ENCODE measurements at regions not wholly inside any gene's neighbourhood (a gene's known extent, or its start where the extent isn't known, plus 50 kb on each side); places are given as distances from the start of the nearest gene placed in this dataset.

- Histone ChIP-seq H3K27me3 (ENCODE audit: insufficient read depth, low read length) (no peaks in the 10 kb centered on the region), H3K9ac (ENCODE audit: low read length) (no peak overlapping the region), H3K4me1 (ENCODE audit: control insufficient read depth in 1 of 2, insufficient read depth in 2 of 2, low read length in 2 of 2) (no peaks in the 10 kb centered on the region), H3K27ac (ENCODE audit: low read depth, low read length) (no peak overlapping the region), H3K79me2 (ENCODE audit: control insufficient read depth, insufficient read depth, low read length, poor library complexity) (no peaks in the 10 kb centered on the region), H3K4me3 (ENCODE audit: low read depth, low read length) (no peak overlapping the region), H2AFZ (ENCODE audit: insufficient read depth, low read length, poor library complexity) (no peak overlapping the region), H3K18ac (ENCODE audit: low read length) (no peak overlapping the region), H3K36me3 (ENCODE audit: control insufficient read depth in 1 of 2, insufficient read depth in 2 of 2, low read length in 2 of 2) (no peaks in the 10 kb centered on the region), H4K8ac (ENCODE audit: low read depth, low read length) (no peak overlapping the region), H2BK120ac (ENCODE audit: insufficient read depth, low read length, poor library complexity) (no peak overlapping the region), H3K14ac (ENCODE audit: low read length) (no peak overlapping the region), H2BK5ac (ENCODE audit: low read depth, low read length, poor library complexity) (no peak overlapping the region), H2AK5ac (ENCODE audit: low read length) (no peak overlapping the region), H3K79me1 (ENCODE audit: low read length) (no peaks in the 10 kb centered on the region), H4K12ac (ENCODE audit: low read depth, low read length) (no peak overlapping the region), H3K9me3 (ENCODE audit: insufficient read depth, low read depth, low read length) (no peaks in the 10 kb centered on the region), H3K4ac (ENCODE audit: low read depth, low read length) (no peak overlapping the region), H3K23ac (ENCODE audit: low read length) (no peak overlapping the region), H2BK12ac (ENCODE audit: low read length) (no peak overlapping the region), H4K91ac (ENCODE audit: low read depth, low read length) (no peak overlapping the region), H3K4me2 (ENCODE audit: low read length) (no peak overlapping the region)
- no CpG with 5 or more reads among the region's 1 CpG for WGBS (ENCODE audit: extremely low coverage, insufficient coverage, insufficient read length)
- no peak for DNase-seq
These were observed 365.0 kb upstream of the EPHA6 start for GRCh38 chr3:96449346-96449745.

DNA sequence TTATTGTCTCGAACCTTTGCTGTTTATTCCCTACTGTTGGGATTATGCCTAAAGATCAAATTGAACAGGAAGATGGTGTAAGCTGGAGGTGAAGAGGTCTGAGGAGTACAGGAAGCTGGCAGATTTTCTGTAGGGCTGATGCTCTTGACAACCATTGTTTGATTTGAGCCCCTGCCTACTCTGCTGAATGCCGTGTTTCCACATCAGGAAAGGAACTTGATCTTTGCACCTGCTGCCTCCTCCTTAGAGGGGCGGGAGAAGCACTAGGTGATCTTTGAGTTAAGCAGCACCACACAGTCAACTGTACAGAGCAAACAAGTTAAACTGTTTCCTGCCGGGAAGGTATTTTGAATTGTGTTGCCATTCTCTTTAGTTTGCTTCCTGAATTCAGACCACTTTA is 364.6 kb upstream of the EPHA6 start:
- WGBS (ENCODE audit: extremely low coverage, insufficient coverage, insufficient read length): no CpG with 5 or more reads among the region's 4 CpGs
- no peak overlapping the region for H2AFZ ChIP-seq (ENCODE audit: insufficient read depth, low read length, poor library complexity)

DNA sequence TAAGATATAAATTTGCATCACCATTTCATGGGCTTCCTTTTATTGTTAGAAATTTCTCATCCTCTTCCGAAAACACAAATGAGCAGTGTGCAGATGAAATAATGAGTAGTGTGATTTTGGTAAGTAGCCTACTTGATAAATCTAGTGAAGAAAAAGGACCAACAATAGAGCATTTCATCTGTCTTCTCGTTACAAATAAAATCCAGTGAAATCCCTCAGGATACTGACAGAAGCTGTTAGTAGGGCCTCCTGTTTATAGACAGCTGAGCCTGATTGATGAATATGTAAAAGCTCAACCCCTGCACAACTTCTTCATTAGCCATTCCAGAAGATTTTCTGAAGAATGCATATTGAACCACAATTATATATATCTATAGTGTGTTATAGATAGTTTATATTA is 363.7 kb upstream of the EPHA6 start:
- no peak overlapping the region for H2AFZ ChIP-seq (ENCODE audit: insufficient read depth, low read length, poor library complexity)
- no peaks in the 10 kb centered on the region for H3K79me2 ChIP-seq (ENCODE audit: control insufficient read depth, insufficient read depth, low read length, poor library complexity)
- no peak overlapping the region for H2BK5ac ChIP-seq (ENCODE audit: low read depth, low read length, poor library complexity)
- H3K14ac ChIP-seq (ENCODE audit: low read length): no peak overlapping the region
- no peak overlapping the region for H2BK12ac ChIP-seq (ENCODE audit: low read length)
- H3K36me3 ChIP-seq (ENCODE audit: control insufficient read depth in 1 of 2, insufficient read depth in 2 of 2, low read length in 2 of 2): no peaks in the 10 kb centered on the region
- H3K9me3 ChIP-seq (ENCODE audit: insufficient read depth, low read depth, low read length): no peaks in the 10 kb centered on the region
- no CpG with 5 or more reads among the region's 2 CpGs for WGBS (ENCODE audit: extremely low coverage, insufficient coverage, insufficient read length)
- no peak overlapping the region for H3K4me3 ChIP-seq (ENCODE audit: low read depth, low read length)
- H3K4ac ChIP-seq (ENCODE audit: low read depth, low read length): no peak overlapping the region
- no peak overlapping the region for H2AK5ac ChIP-seq (ENCODE audit: low read length)
- no peaks in the 10 kb centered on the region for H3K27me3 ChIP-seq (ENCODE audit: insufficient read depth, low read length)
- no peak overlapping the region for H3K4me2 ChIP-seq (ENCODE audit: low read length)
- H3K9ac ChIP-seq (ENCODE audit: low read length): no peak overlapping the region
- no peaks in the 10 kb centered on the region for H3K4me1 ChIP-seq (ENCODE audit: control insufficient read depth in 1 of 2, insufficient read depth in 2 of 2, low read length in 2 of 2)
- H3K23ac ChIP-seq (ENCODE audit: low read length): no peak overlapping the region
- no peak overlapping the region for H2BK120ac ChIP-seq (ENCODE audit: insufficient read depth, low read length, poor library complexity)
- no peak overlapping the region for H3K27ac ChIP-seq (ENCODE audit: low read depth, low read length)
- no peak overlapping the region for H3K18ac ChIP-seq (ENCODE audit: low read length)
- H4K12ac ChIP-seq (ENCODE audit: low read depth, low read length): no peak overlapping the region
- H3K79me1 ChIP-seq (ENCODE audit: low read length): no peaks in the 10 kb centered on the region
- H4K8ac ChIP-seq (ENCODE audit: low read depth, low read length): no peak overlapping the region
- DNase-seq: no peak
- H4K91ac ChIP-seq (ENCODE audit: low read depth, low read length): no peak overlapping the region

More for the DNA sequence above, 364.6 kb upstream of the EPHA6 start:
- no peak overlapping the region for H4K8ac ChIP-seq (ENCODE audit: low read depth, low read length)
- no peak overlapping the region for H2BK12ac ChIP-seq (ENCODE audit: low read length)
- no peak overlapping the region for H2AK5ac ChIP-seq (ENCODE audit: low read length)
- H3K4me3 ChIP-seq (ENCODE audit: low read depth, low read length): no peak overlapping the region
- no peak overlapping the region for H3K18ac ChIP-seq (ENCODE audit: low read length)
- H3K23ac ChIP-seq (ENCODE audit: low read length): no peak overlapping the region
- no peak overlapping the region for H2BK120ac ChIP-seq (ENCODE audit: insufficient read depth, low read length, poor library complexity)
- no peak overlapping the region for H3K4ac ChIP-seq (ENCODE audit: low read depth, low read length)
- no peak overlapping the region for H3K4me2 ChIP-seq (ENCODE audit: low read length)
- no peak overlapping the region for H3K9ac ChIP-seq (ENCODE audit: low read length)
- no peaks in the 10 kb centered on the region for H3K79me2 ChIP-seq (ENCODE audit: control insufficient read depth, insufficient read depth, low read length, poor library complexity)
- no peak overlapping the region for H4K12ac ChIP-seq (ENCODE audit: low read depth, low read length)
- H3K36me3 ChIP-seq (ENCODE audit: control insufficient read depth in 1 of 2, insufficient read depth in 2 of 2, low read length in 2 of 2): no peaks in the 10 kb centered on the region
- H4K91ac ChIP-seq (ENCODE audit: low read depth, low read length): no peak overlapping the region
- H3K9me3 ChIP-seq (ENCODE audit: insufficient read depth, low read depth, low read length): no peaks in the 10 kb centered on the region
- H3K27ac ChIP-seq (ENCODE audit: low read depth, low read length): no peak overlapping the region
- no peaks in the 10 kb centered on the region for H3K79me1 ChIP-seq (ENCODE audit: low read length)
- no peaks in the 10 kb centered on the region for H3K27me3 ChIP-seq (ENCODE audit: insufficient read depth, low read length)
- no peak for DNase-seq
- no peaks in the 10 kb centered on the region for H3K4me1 ChIP-seq (ENCODE audit: control insufficient read depth in 1 of 2, insufficient read depth in 2 of 2, low read length in 2 of 2)
- no peak overlapping the region for H3K14ac ChIP-seq (ENCODE audit: low read length)
- no peak overlapping the region for H2BK5ac ChIP-seq (ENCODE audit: low read depth, low read length, poor library complexity)

- Histone ChIP-seq H3K36me3 (ENCODE audit: control insufficient read depth in 1 of 2, insufficient read depth in 2 of 2, low read length in 2 of 2) (no peaks in the 10 kb centered on the region), H4K12ac (ENCODE audit: low read depth, low read length) (no peak overlapping the region), H3K4me1 (ENCODE audit: control insufficient read depth in 1 of 2, insufficient read depth in 2 of 2, low read length in 2 of 2) (no peaks in the 10 kb centered on the region), H3K4me3 (ENCODE audit: low read depth, low read length) (no peak overlapping the region), H2BK5ac (ENCODE audit: low read depth, low read length, poor library complexity) (no peak overlapping the region), H3K79me1 (ENCODE audit: low read length) (no peaks in the 10 kb centered on the region), H2AK5ac (ENCODE audit: low read length) (no peak overlapping the region), H2BK12ac (ENCODE audit: low read length) (no peak overlapping the region), H3K18ac (ENCODE audit: low read length) (no peak overlapping the region), H4K91ac (ENCODE audit: low read depth, low read length) (no peak overlapping the region), H3K9me3 (ENCODE audit: insufficient read depth, low read depth, low read length) (no peaks in the 10 kb centered on the region), H3K9ac (ENCODE audit: low read length) (no peak overlapping the region), H4K8ac (ENCODE audit: low read depth, low read length) (no peak overlapping the region), H3K4me2 (ENCODE audit: low read length) (no peak overlapping the region), H3K79me2 (ENCODE audit: control insufficient read depth, insufficient read depth, low read length, poor library complexity) (no peaks in the 10 kb centered on the region), H2BK120ac (ENCODE audit: insufficient read depth, low read length, poor library complexity) (no peak overlapping the region), H3K14ac (ENCODE audit: low read length) (no peak overlapping the region), H3K4ac (ENCODE audit: low read depth, low read length) (no peak overlapping the region), H3K27ac (ENCODE audit: low read depth, low read length) (no peak overlapping the region), H3K23ac (ENCODE audit: low read length) (no peak overlapping the region), H3K27me3 (ENCODE audit: insufficient read depth, low read length) (no peaks in the 10 kb centered on the region), H2AFZ (ENCODE audit: insufficient read depth, low read length, poor library complexity) (no peak overlapping the region)
- DNase-seq: no peak
- no CpG with 5 or more reads among the region's 2 CpGs for WGBS (ENCODE audit: extremely low coverage, insufficient coverage, insufficient read length)
These were observed 348.9 kb upstream of the EPHA6 start for GRCh38 chr3:96465521-96465920.

All from trophoblast cell (in vitro differentiated cells and primary cell).